HG03097 (cell line): ENCODE measurements at regions not wholly inside any gene's neighbourhood (a gene's known extent, or its start where the extent isn't known, plus 50 kb on each side); places are given as distances from the start of the nearest gene placed in this dataset.

Experiments
- ATAC-seq: cut with Tn5 transposase; IDR thresholded peaks from one replicate; pipeline ENCODE4 v1.9.1; 2021; ENCODE audit not compliant: unreplicated experiment, low FRiP score

- no peak for ATAC-seq
Observed at GRCh38 chr3:104820959-104821358, 545.8 kb upstream of the ALCAM start.

- no peak for ATAC-seq
Observed at GRCh38 chr3:104825116-104825515, 541.6 kb upstream of the ALCAM start.

GRCh38 chr3:104831071-104831470, 535.6 kb upstream of the ALCAM start:
- ATAC-seq: no peak

- no peak for ATAC-seq
Observed at GRCh38 chr3:104832530-104832929, 534.2 kb upstream of the ALCAM start.

- no peak for ATAC-seq
Observed at GRCh38 chr3:104835376-104835775, 531.3 kb upstream of the ALCAM start.

- no peak for ATAC-seq
Observed at GRCh38 chr3:104846270-104846669, 520.4 kb upstream of the ALCAM start.

GRCh38 chr3:104849070-104849469, 517.6 kb upstream of the ALCAM start:
- ATAC-seq: no peak

GRCh38 chr3:104854468-104854867, 512.2 kb upstream of the ALCAM start:
- ATAC-seq: no peak

GRCh38 chr3:104855702-104856101, 511.0 kb upstream of the ALCAM start:
- no peak for ATAC-seq

- ATAC-seq: no peak
Observed at GRCh38 chr3:104856741-104857140, 510.0 kb upstream of the ALCAM start.

GRCh38 chr3:104868291-104868690, 498.4 kb upstream of the ALCAM start:
- no peak for ATAC-seq

- no peak for ATAC-seq
Observed at GRCh38 chr3:104870276-104870675, 496.4 kb upstream of the ALCAM start.

GRCh38 chr3:104873331-104873730, 493.4 kb upstream of the ALCAM start:
- no peak for ATAC-seq

GRCh38 chr3:104878395-104878794, 488.3 kb upstream of the ALCAM start:
- ATAC-seq: no peak

GRCh38 chr3:104879919-104880318, 486.8 kb upstream of the ALCAM start:
- ATAC-seq: no peak

- no peak for ATAC-seq
Observed at GRCh38 chr3:104885214-104885814, 481.4 kb upstream of the ALCAM start.

- no peak for ATAC-seq
Observed at GRCh38 chr3:104886220-104886995, 480.3 kb upstream of the ALCAM start.

- ATAC-seq: no peak
Observed at GRCh38 chr3:104887069-104887468, 479.6 kb upstream of the ALCAM start.

GRCh38 chr3:104887619-104888018, 479.1 kb upstream of the ALCAM start:
- no peak for ATAC-seq

- no peak for ATAC-seq
Observed at GRCh38 chr3:104892044-104892443, 474.7 kb upstream of the ALCAM start.

GRCh38 chr3:104896624-104897023, 470.1 kb upstream of the ALCAM start:
- ATAC-seq: no peak

- no peak for ATAC-seq
Observed at GRCh38 chr3:104901396-104901795, 465.3 kb upstream of the ALCAM start.
